Dendritic cell treated with granulocyte-macrophage colony-stimulating factor and Interleukin-4, amounts not matched to agents 40 ng/mL and 50 ng/mL, for 4 days (primary cell): ENCODE measurements at regions not wholly inside any gene's neighbourhood (a gene's known extent, or its start where the extent isn't known, plus 50 kb on each side); places are given as distances from the start of the nearest gene placed in this dataset.

Experiments
- H3K27ac Mint-ChIP-seq: one replicate; pipeline ENCODE4 v1.8.0; 2022; ENCODE audit warnings: mild to moderate bottlenecking, mixed read lengths
- H3K27me3 Mint-ChIP-seq: one replicate; pipeline ENCODE4 v1.8.0; 2022; ENCODE audit warnings: mild to moderate bottlenecking, mixed read lengths
- H3K36me3 Mint-ChIP-seq: one replicate; pipeline ENCODE4 v1.8.0; 2022; ENCODE audit warnings: low read depth, mixed read lengths
- H3K4me1 Mint-ChIP-seq: one replicate; pipeline ENCODE4 v1.8.0; 2022; ENCODE audit warnings: low read depth, mixed read lengths
- H3K4me3 Mint-ChIP-seq: one replicate; pipeline ENCODE4 v1.8.0; 2022; ENCODE audit warnings: mild to moderate bottlenecking, moderate library complexity, mixed read lengths
- H3K9me3 Mint-ChIP-seq: one replicate; pipeline ENCODE4 v1.8.0; 2022; ENCODE audit warnings: mixed read lengths
- intact Hi-C: fragments of 100-400 bp; cut with micrococcal nuclease; formaldehyde crosslinking; loops from one replicate; pipeline ENCODE4 v1.15.0; 2022

GRCh38 chr15:95814908-95815307 is 515.6 kb upstream of the NR2F2 start:
- no peaks in the 10 kb centered on the region for H3K36me3 Mint-ChIP-seq
- no peak overlapping the region for H3K27ac Mint-ChIP-seq
- H3K4me3 Mint-ChIP-seq = no peak overlapping the region
- no peaks in the 10 kb centered on the region for H3K9me3 Mint-ChIP-seq
- no peaks in the 10 kb centered on the region for H3K4me1 Mint-ChIP-seq
- intact Hi-C loops = no loop called here
- no peaks in the 10 kb centered on the region for H3K27me3 Mint-ChIP-seq

GRCh38 chr15:95816591-95816990 is 513.9 kb upstream of the NR2F2 start:
- H3K27me3 Mint-ChIP-seq = no peaks in the 10 kb centered on the region
- H3K4me3 Mint-ChIP-seq = no peak overlapping the region
- no peaks in the 10 kb centered on the region for H3K9me3 Mint-ChIP-seq
- intact Hi-C loops = no loop called here
- H3K27ac Mint-ChIP-seq = no peak overlapping the region
- H3K4me1 Mint-ChIP-seq = no peaks in the 10 kb centered on the region
- no peaks in the 10 kb centered on the region for H3K36me3 Mint-ChIP-seq

GRCh38 chr15:95822961-95823360 is 507.5 kb upstream of the NR2F2 start:
- intact Hi-C loops = no loop called here
- no peak overlapping the region for H3K27ac Mint-ChIP-seq
- no peak overlapping the region for H3K4me3 Mint-ChIP-seq
- no peaks in the 10 kb centered on the region for H3K9me3 Mint-ChIP-seq
- no peaks in the 10 kb centered on the region for H3K4me1 Mint-ChIP-seq
- H3K36me3 Mint-ChIP-seq = no peaks in the 10 kb centered on the region
- no peaks in the 10 kb centered on the region for H3K27me3 Mint-ChIP-seq

- Mint-ChIP-seq H3K36me3 (no peaks in the 10 kb centered on the region), H3K9me3 (no peaks in the 10 kb centered on the region), H3K4me1 (no peaks in the 10 kb centered on the region), H3K27me3 (no peaks in the 10 kb centered on the region), H3K4me3 (no peak overlapping the region), H3K27ac (no peak overlapping the region)
- intact Hi-C loops = no loop called here
These were observed 505.3 kb upstream of the NR2F2 start for GRCh38 chr15:95825208-95825607.

- Mint-ChIP-seq H3K4me1 (no peaks in the 10 kb centered on the region), H3K36me3 (no peaks in the 10 kb centered on the region), H3K9me3 (no peaks in the 10 kb centered on the region), H3K27me3 (no peaks in the 10 kb centered on the region), H3K27ac (no peak overlapping the region), H3K4me3 (no peak overlapping the region)
- intact Hi-C loops = no loop called here
These were observed 504.7 kb upstream of the NR2F2 start for GRCh38 chr15:95825671-95826411.

GRCh38 chr15:95826412-95827195 is 503.9 kb upstream of the NR2F2 start:
- Mint-ChIP-seq H3K36me3 (no peaks in the 10 kb centered on the region), H3K27ac (no peak overlapping the region), H3K4me3 (no peak overlapping the region), H3K9me3 (no peaks in the 10 kb centered on the region), H3K4me1 (no peaks in the 10 kb centered on the region), H3K27me3 (no peaks in the 10 kb centered on the region)
- intact Hi-C loops = no loop called here

GRCh38 chr15:95829062-95829461 is 501.4 kb upstream of the NR2F2 start:
- H3K4me1 Mint-ChIP-seq = no peaks in the 10 kb centered on the region

GRCh38 chr15:95830281-95830680 is 500.2 kb upstream of the NR2F2 start:
- no peaks in the 10 kb centered on the region for H3K36me3 Mint-ChIP-seq
- H3K9me3 Mint-ChIP-seq = no peaks in the 10 kb centered on the region
- H3K4me3 Mint-ChIP-seq = no peak overlapping the region
- intact Hi-C loops = no loop called here
- H3K4me1 Mint-ChIP-seq = no peaks in the 10 kb centered on the region
- H3K27me3 Mint-ChIP-seq = no peaks in the 10 kb centered on the region
- no peak overlapping the region for H3K27ac Mint-ChIP-seq

More at GRCh38 chr15:95829062-95829461, 501.4 kb upstream of the NR2F2 start:
- no peak overlapping the region for H3K27ac Mint-ChIP-seq
- H3K27me3 Mint-ChIP-seq = no peaks in the 10 kb centered on the region
- H3K9me3 Mint-ChIP-seq = no peaks in the 10 kb centered on the region
- H3K36me3 Mint-ChIP-seq = no peaks in the 10 kb centered on the region
- H3K4me3 Mint-ChIP-seq = no peak overlapping the region
- intact Hi-C loops = no loop called here

- intact Hi-C loops = no loop called here
- no peaks in the 10 kb centered on the region for H3K4me1 Mint-ChIP-seq
- no peaks in the 10 kb centered on the region for H3K36me3 Mint-ChIP-seq
These were observed 497.8 kb upstream of the NR2F2 start for GRCh38 chr15:95832668-95833067.

GRCh38 chr15:95834028-95834804 is 496.3 kb upstream of the NR2F2 start:
- H3K9me3 Mint-ChIP-seq = no peaks in the 10 kb centered on the region
- no peaks in the 10 kb centered on the region for H3K27me3 Mint-ChIP-seq
- H3K27ac Mint-ChIP-seq = no peak overlapping the region
- no peak overlapping the region for H3K4me3 Mint-ChIP-seq
- no peaks in the 10 kb centered on the region for H3K4me1 Mint-ChIP-seq
- intact Hi-C loops = no loop called here
- H3K36me3 Mint-ChIP-seq = no peaks in the 10 kb centered on the region

More at GRCh38 chr15:95832668-95833067, 497.8 kb upstream of the NR2F2 start:
- Mint-ChIP-seq H3K9me3 (no peaks in the 10 kb centered on the region), H3K27ac (no peak overlapping the region), H3K27me3 (no peaks in the 10 kb centered on the region), H3K4me3 (no peak overlapping the region)

GRCh38 chr15:95836536-95836935 is 494.0 kb upstream of the NR2F2 start:
- Mint-ChIP-seq H3K4me1 (no peaks in the 10 kb centered on the region), H3K27me3 (no peaks in the 10 kb centered on the region)

GRCh38 chr15:95837341-95838004 is 493.0 kb upstream of the NR2F2 start:
- Mint-ChIP-seq H3K4me1 (no peaks in the 10 kb centered on the region), H3K9me3 (no peaks in the 10 kb centered on the region), H3K36me3 (no peaks in the 10 kb centered on the region), H3K27ac (no peak overlapping the region), H3K4me3 (no peak overlapping the region), H3K27me3 (no peaks in the 10 kb centered on the region)
- intact Hi-C loops = no loop called here

More at GRCh38 chr15:95836536-95836935, 494.0 kb upstream of the NR2F2 start:
- H3K27ac Mint-ChIP-seq = no peak overlapping the region
- no peaks in the 10 kb centered on the region for H3K9me3 Mint-ChIP-seq
- intact Hi-C loops = no loop called here
- no peak overlapping the region for H3K4me3 Mint-ChIP-seq
- no peaks in the 10 kb centered on the region for H3K36me3 Mint-ChIP-seq

GRCh38 chr15:95839367-95839782 is 491.1 kb upstream of the NR2F2 start:
- Mint-ChIP-seq H3K27me3 (no peaks in the 10 kb centered on the region), H3K9me3 (no peaks in the 10 kb centered on the region), H3K36me3 (no peaks in the 10 kb centered on the region), H3K4me1 (no peaks in the 10 kb centered on the region), H3K4me3 (no peak overlapping the region), H3K27ac (no peak overlapping the region)
- intact Hi-C loops = no loop called here
